GM21528 (cell line): ENCODE measurements at regions not wholly inside any gene's neighbourhood (a gene's known extent, or its start where the extent isn't known, plus 50 kb on each side); places are given as distances from the start of the nearest gene placed in this dataset.
"Not testable (repeated sequence)": the region's sequence is repeated elsewhere in the genome, so short reads cannot be mapped to it uniquely, and the experiment has no call there.

Experiments used
- ATAC-seq: cut with Tn5 transposase; IDR thresholded peaks from one replicate; pipeline ENCODE4 v1.9.1; 2021; ENCODE audit warnings: mild to moderate bottlenecking, moderate library complexity; ENCODE audit not compliant: unreplicated experiment, low FRiP score

- no peak for ATAC-seq
Measured at GRCh38 chr4:123127218-123127617, 204.8 kb upstream of the NUDT6 start.

DNA sequence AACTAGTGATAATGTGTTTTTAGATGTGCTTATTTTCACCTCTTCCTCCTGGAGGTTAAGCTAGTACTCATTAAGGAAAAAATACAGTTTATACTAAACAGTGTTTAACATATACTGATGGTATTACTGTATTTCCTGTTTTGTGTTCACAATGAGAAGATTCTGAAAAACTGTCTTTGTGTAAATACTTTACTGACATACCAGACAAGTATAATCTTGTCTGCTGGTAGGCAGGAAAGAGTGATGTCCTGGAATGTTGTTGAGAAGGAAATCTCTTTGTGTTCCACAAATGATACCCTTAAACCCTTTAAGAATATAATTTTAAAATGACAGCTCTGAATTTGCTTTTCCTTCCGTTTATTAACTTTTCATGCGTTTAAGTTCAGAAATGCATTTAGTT is 205.5 kb upstream of the NUDT6 start:
- ATAC-seq = no peak

- ATAC-seq = peak; percentile 69
Measured at GRCh38 chr4:123133397-123134050, 211.1 kb upstream of the NUDT6 start.

DNA sequence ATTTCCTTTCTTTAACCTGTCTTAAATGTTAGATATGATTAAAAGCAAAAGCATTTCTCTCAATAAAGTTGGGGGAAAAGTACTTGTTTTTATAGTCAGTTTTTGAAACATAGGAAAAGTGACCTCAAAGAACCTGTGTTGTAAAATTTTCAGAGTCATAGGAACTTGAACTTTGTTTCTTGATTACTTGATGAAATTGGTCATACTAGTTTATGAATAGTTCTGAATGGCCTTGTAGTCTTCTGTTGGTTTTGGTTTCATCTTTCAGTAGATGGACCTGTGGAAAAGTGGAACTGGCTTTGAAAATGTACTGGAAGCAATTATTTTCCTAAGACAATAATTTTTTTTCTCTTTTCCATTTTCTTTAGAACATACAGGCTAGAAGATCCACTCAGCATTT is 222.2 kb upstream of the NUDT6 start:
- ATAC-seq = no peak

- no peak for ATAC-seq
Measured at GRCh38 chr4:123158576-123158975, 236.2 kb upstream of the NUDT6 start.

DNA sequence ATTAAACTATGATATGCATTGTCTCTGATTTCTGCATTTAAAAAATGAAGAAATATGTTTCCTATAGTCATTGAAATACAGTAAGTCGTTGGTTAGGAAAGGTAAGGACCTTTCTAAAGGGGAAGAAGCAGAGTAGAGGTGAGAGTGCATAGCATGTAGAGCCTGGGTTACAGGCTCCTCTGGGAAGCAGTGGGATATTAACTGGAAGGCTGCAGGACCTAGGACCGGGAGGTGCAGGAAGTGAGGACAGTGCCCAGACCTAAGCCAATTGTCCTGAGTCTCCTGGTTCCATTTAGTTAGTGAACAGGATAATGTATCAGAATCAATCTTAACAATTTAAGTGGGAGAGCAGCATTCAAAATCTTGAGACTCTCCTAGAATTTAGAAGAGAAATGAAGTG is 237.1 kb upstream of the NUDT6 start:
- no peak for ATAC-seq

DNA sequence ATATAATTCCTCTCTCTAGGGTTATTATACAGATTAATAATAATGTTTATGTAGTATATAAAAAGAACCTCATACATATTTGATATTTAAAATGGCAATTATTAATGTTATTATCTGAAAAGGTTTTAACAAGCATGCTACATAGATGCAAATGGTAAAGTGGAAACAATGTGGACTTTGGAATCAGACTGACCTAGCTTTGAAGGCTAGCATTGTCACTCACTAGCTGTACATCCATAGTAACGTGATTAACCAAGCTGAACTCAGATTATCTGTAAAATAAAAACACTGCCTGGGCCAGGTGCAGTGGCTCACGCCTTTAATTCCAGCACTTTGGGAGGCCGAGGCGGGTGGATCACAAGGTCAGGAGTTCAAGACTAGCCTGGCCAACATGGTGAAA is 233.7 kb upstream of the SPRY1 start:
- ATAC-seq = no peak

- ATAC-seq = no peak
Measured at GRCh38 chr4:123163501-123163900, 233.1 kb upstream of the SPRY1 start.

DNA sequence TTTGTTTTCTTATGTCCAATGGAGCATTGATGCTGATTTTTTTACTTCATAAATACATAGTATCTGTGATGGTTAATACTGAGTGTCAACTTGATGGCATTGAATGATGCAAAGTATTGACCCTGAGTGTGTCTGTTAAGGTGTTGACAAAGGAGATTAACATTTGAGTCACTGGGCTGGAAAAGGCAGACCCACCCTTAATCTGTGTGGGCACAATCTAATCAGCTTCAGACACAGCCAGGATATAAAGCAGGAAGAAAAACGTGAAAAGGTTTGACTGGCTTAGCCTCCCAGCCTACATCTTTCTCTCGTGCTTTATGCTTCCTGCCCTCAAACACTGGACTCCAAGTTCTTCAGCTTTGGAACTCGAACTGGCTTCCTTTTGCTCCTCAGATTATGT is 230.6 kb upstream of the SPRY1 start:
- no peak for ATAC-seq

GRCh38 chr4:123167931-123168330 is 228.7 kb upstream of the SPRY1 start:
- ATAC-seq = no peak

GRCh38 chr4:123168812-123169211 is 227.8 kb upstream of the SPRY1 start:
- ATAC-seq = no peak

DNA sequence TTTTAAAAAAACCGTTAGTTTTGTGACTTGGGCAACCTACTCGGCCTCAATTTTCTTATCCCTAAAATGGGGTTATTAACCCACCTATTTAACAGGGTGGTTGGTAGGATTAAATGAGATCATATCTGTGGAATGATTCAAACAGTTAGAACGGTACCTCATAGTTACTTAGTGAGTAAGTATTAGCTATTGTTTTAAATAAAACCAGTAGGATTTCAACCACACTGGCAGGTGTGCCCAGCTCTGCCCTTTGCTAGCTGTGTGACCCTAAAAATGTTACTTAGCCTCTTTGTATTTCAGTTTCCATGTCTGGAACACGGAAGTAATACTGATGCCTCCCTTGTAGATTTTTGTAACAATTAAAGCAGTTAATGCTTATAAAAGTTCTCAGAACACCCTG is 225.8 kb upstream of the SPRY1 start:
- ATAC-seq = no peak

DNA sequence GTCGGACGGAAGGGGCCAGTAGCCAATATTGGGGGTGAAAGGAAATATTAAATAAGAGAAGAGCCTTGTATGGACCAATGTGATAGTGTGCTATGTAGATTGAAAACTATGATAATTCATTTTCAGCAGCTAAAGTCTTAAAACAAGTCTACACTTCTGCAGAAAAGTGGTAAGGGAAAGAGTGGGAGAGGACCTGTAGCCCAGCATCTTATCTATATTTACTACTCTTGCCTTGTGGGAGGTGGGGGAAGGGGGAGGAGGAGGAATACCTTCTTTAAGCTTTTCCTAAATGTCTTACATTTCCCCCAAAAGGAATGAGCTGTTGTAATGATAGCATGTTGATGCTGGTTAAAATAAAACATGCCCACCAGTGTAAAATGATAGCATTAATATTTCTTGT is 220.0 kb upstream of the SPRY1 start:
- ATAC-seq = no peak

DNA sequence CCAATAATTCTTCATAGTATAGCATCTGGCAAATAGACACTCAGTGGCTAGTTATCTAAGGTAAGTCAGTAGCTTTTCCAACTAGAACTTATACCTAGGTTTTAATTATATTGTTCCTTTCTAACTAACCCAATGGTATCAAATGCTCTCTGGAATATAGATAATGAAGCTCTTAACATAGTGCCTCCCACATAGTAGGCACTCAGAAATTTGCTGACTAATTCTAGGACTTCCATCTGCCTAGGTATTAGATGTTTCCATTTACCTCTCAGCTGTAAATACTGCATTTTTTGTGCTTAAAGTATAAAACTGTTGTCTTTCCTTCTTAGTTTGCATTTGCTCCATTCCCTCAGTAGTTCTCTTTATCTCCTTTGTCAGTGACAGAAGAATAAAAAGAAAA is 214.3 kb upstream of the SPRY1 start:
- ATAC-seq = no peak

DNA sequence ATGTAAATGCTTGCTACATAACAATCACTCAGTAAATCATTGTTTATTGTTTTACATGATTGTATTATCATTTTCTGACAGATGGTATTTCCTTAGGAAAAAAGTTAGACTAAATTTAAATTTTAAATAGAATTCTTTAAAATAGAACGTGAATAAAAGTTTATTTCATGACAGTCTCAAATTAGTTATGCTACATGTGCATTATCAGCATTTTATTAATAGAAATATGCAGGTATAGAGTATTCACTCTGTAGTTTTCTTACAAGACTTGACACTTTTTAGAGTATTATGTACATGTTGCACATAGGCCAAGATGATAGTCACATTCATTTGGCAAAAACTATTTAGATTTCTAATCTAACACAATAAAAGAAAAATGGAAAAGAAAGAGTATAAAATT is 213.3 kb upstream of the SPRY1 start:
- ATAC-seq = no peak

DNA sequence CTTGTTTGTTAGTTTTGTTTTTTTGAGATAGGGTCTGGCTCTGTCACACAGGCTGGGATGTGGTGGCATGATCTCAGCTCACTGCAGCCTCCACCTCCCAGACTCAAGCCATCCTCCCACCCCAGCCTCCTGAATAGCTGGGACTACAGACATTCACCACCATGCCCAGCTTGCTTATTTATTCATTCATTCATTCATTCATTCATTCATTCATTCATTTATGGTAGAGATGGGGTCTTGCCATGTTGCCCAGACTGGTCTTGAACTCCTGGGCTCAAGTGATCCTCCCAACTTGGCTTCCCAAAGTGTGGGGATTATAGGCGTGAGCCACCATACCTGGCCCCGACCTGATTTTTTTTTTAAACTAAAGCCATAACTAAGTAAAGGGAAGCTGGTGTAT is 212.8 kb upstream of the SPRY1 start:
- not testable (repeated sequence) for ATAC-seq

DNA sequence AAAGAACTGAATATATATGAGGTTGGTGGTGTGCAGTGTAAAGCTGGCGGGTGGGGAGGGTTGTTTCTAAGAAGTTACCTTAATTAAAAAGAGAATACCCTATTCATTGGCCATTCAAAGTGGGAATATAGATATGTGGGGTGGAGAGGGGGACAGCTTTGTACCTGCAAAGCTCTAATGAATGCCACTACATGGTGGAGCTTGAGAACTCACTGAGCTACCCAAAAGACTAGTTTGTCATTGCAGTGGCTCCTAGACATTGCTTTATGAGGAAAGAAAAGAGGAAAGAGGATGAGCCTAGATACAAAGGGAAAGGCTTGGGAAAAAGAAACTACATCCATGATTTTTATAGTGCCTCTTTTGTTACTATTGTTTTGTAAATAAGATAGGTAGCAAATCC is 209.9 kb upstream of the SPRY1 start:
- no peak for ATAC-seq

GRCh38 chr4:123190176-123190575 is 206.4 kb upstream of the SPRY1 start:
- no peak for ATAC-seq

DNA sequence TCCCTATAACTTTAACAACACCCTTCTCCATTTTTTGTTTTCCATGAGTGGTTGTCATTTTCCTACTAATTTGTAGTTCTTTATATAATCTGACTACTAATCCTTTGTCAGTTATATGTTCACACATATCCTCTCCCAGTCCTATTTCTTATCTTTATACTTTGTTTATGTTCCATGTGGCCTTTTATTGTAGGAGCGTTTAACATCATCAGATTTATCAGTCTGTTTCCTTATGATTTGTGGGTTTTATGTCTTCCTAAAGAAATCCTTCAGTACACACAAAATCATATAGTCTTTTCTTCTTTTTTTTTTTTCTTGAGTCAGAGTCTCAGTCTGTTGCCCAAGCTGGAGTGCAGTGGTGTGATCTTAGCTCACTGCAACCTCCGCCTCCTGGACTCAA is 204.9 kb upstream of the SPRY1 start:
- ATAC-seq = no peak

DNA sequence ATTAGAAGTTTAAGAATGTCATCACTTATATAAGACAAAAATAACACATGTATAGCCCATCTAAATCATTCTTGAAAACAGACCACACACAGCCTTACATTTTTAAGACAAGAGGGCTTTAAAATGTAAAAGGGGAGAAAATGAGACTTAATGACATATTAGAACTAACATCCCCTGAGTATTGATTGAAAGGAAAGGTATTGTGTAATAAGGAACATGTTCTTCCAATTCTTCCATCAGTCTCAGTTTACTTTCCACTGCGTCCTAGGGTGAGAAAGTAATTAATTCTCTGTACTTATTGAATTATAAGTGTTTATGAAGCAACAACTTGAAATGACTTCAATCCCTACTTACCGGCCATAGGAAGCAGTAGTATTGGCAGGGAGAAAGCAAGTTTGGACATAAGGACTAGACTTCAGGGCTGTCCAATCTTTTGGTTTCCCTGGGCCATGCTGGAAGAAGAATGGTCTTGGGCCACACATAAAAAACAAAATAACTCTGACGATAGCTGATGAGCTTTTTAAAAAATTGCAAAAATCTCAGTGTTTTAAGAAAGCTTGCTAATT is 202.7 kb upstream of the SPRY1 start:
- ATAC-seq = no peak

GRCh38 chr4:123198706-123199105 is 197.9 kb upstream of the SPRY1 start:
- no peak for ATAC-seq

DNA sequence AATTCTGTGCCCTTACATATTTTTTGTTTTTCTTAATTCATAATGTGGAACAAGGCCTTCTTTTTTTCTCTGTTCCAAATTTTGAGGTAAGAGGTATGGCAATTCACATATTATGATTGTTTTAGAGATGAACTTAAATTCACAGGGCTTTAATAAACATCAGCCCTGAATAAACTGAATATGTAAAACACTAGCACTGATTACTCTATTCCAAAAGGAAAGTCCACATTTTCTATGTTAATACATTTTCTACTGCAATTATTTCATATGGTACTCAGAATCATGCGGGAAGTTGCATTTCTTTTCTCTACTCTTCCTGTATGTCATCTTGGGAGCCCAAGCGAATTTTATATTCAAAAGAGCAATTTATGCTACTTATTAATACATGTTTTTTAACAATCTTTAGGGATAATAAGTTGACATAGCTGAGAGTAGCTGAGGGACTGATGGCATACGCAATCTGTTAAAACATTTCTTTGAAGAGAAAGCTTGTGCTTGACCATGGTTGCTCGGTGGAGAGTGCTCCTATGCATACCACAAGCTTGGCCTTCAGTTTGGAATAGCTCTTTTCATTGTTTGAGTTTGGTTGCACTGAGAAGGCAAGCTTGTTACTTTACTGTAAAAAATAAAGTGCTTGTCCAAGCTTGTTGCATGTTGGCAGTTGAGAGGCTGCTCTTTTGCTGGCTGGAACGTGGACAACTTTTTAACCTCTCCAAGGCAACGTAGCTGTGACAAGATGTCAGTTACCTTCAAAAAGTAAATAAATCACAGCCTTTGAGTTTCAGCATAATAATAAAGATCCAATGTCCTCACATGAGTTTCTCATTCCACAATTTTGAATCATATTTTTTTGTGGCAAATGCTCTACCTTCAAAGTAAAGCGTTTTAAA is 196.3 kb upstream of the SPRY1 start:
- no peak for ATAC-seq
